ENCODE measurements at regions not wholly inside any gene's neighbourhood (a gene's known extent, or its start where the extent isn't known, plus 50 kb on each side); places are given as distances from the start of the nearest gene placed in this dataset.
"Not testable (repeated sequence)": the region's sequence is repeated elsewhere in the genome, so short reads cannot be mapped to it uniquely, and the experiment has no call there.

- DNase-seq (ENCODE audit: low read depth) = no peak
- no peak overlapping the region for H3K4me3 ChIP-seq (ENCODE audit: low read depth, low read length)
These were observed 189.2 kb downstream of the SEC14L1 start for GRCh38 chr17:77329741-77330531.

GRCh38 chr17:77330602-77331081, 189.9 kb downstream of the SEC14L1 start:
- DNase-seq (ENCODE audit: low read depth) = no peak
- H3K4me3 ChIP-seq (ENCODE audit: low read depth, low read length) = no peak overlapping the region

GRCh38 chr17:77331301-77331864, 190.6 kb downstream of the SEC14L1 start:
- H3K4me3 ChIP-seq (ENCODE audit: low read depth, low read length) = no peak overlapping the region
- DNase-seq (ENCODE audit: low read depth) = peak; percentile 48

GRCh38 chr17:77332034-77332971, 191.5 kb downstream of the SEC14L1 start:
- no peak overlapping the region for H3K4me3 ChIP-seq (ENCODE audit: low read depth, low read length)
- no peak for DNase-seq (ENCODE audit: low read depth)

- DNase-seq (ENCODE audit: low read depth) = peak; percentile 70
- no peak overlapping the region for H3K4me3 ChIP-seq (ENCODE audit: low read depth, low read length)
These were observed 192.4 kb downstream of the SEC14L1 start for GRCh38 chr17:77332981-77333685.

- H3K4me3 ChIP-seq (ENCODE audit: low read depth, low read length) = no peak overlapping the region
- DNase-seq (ENCODE audit: low read depth) = no peak
These were observed 196.4 kb downstream of the SEC14L1 start for GRCh38 chr17:77337150-77337549.

GRCh38 chr17:77341069-77341541, 200.3 kb downstream of the SEC14L1 start:
- DNase-seq (ENCODE audit: low read depth) = no peak

GRCh38 chr17:77342656-77342990, 201.9 kb downstream of the SEC14L1 start:
- DNase-seq (ENCODE audit: low read depth); H3K4me3 ChIP-seq (ENCODE audit: low read depth, low read length): not testable (repeated sequence)

More at GRCh38 chr17:77341069-77341541, 200.3 kb downstream of the SEC14L1 start:
- H3K4me3 ChIP-seq (ENCODE audit: low read depth, low read length) = no peak overlapping the region

GRCh38 chr17:77343031-77343800, 202.4 kb downstream of the SEC14L1 start:
- H3K4me3 ChIP-seq (ENCODE audit: low read depth, low read length) = no peak overlapping the region
- no peak for DNase-seq (ENCODE audit: low read depth)

- H3K4me3 ChIP-seq (ENCODE audit: low read depth, low read length) = no peak overlapping the region
These were observed 203.3 kb downstream of the SEC14L1 start for GRCh38 chr17:77344038-77344437.

GRCh38 chr17:77345260-77345910, 204.6 kb downstream of the SEC14L1 start:
- DNase-seq (ENCODE audit: low read depth) = no peak
- no peak overlapping the region for H3K4me3 ChIP-seq (ENCODE audit: low read depth, low read length)

More at GRCh38 chr17:77344038-77344437, 203.3 kb downstream of the SEC14L1 start:
- no peak for DNase-seq (ENCODE audit: low read depth)

GRCh38 chr17:77346765-77347164, 206.0 kb downstream of the SEC14L1 start:
- DNase-seq (ENCODE audit: low read depth) = no peak
- H3K4me3 ChIP-seq (ENCODE audit: low read depth, low read length) = no peak overlapping the region

GRCh38 chr17:77347544-77347943, 206.8 kb downstream of the SEC14L1 start:
- H3K4me3 ChIP-seq (ENCODE audit: low read depth, low read length) = no peak overlapping the region
- no peak for DNase-seq (ENCODE audit: low read depth)

- peak; percentile 75 for DNase-seq (ENCODE audit: low read depth)
- H3K4me3 ChIP-seq (ENCODE audit: low read depth, low read length) = no peak overlapping the region
These were observed 209.4 kb downstream of the SEC14L1 start for GRCh38 chr17:77349976-77350830.

- no peak for DNase-seq (ENCODE audit: low read depth)
- no peak overlapping the region for H3K4me3 ChIP-seq (ENCODE audit: low read depth, low read length)
These were observed 211.7 kb downstream of the SEC14L1 start for GRCh38 chr17:77352441-77352840.

GRCh38 chr17:77352996-77353395, 212.2 kb downstream of the SEC14L1 start:
- no peak overlapping the region for H3K4me3 ChIP-seq (ENCODE audit: low read depth, low read length)
- DNase-seq (ENCODE audit: low read depth) = no peak

All from skeletal muscle cell (primary cell).